HL-60/S4 treated with phorbol 12-myristate 13-acetate at 8.2 ng/mL for 4 days and 3 days (cell line): ENCODE measurements at regions not wholly inside any gene's neighbourhood (a gene's known extent, or its start where the extent isn't known, plus 50 kb on each side); places are given as distances from the start of the nearest gene placed in this dataset.

Source experiments
- in situ Hi-C: fragments of 300-500 bp; cut with MboI; formaldehyde crosslinking; loops from 2 replicates; pipeline ENCODE4 v1.15.0; 2022; ENCODE audit warnings: low sequenced_read_pairs

DNA sequence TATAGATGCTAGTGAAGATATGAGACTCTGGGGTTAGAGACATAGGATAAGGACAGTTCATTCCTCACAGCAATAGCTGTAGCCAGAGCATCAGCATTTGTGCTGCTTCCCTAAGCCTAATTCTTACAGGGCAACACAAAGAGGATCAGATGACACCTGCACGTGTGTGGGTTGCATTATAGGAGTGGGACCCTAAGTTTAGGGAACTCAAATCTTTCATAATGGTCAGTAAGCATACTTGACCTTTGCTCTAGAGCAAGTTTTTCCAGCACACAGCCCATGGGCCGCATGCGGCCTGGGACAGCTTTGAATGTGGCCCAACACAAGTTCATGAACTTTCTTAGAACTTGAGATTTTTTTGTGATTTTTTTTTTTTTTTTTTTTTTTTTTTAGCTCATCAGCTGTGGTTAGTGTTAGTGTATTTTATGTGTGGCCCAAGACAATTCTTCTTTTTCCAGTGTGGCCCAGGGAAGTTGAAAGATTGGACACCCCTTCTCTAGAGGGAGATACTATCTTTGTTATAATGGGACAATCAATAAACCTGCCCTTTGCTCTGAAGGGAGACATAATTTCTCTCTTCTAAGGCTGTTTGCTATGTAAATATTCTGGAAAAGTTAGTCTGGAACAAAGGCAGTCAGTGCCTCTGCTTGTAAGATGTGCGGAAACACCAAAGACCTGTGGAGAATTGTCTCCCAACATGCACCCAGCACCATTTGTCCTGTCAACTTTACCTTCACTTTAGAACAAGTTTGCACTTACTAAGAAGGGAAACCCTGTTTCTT is 650.2 kb downstream of the ZNF674 start:
- in situ Hi-C loops: no loop called here

DNA sequence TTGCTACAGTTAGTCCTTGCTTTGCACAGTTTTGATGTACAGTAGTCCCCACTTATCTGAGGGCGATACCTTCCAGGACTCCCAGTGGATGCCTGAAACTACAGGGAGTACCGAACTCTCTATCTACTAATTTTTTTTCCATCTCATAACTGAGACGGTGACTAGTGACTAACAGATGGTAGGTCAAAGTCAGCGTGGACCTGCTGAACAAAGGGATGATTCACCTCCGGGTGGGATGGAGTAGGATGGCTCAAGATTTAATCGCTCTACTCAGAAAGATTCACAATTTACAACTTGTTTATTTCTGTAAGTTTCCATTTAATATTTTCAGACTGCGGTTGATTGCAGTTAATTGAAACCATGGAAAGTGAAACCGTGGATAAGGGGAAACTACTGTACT is 655.8 kb downstream of the ZNF674 start:
- in situ Hi-C loops: no loop called here

DNA sequence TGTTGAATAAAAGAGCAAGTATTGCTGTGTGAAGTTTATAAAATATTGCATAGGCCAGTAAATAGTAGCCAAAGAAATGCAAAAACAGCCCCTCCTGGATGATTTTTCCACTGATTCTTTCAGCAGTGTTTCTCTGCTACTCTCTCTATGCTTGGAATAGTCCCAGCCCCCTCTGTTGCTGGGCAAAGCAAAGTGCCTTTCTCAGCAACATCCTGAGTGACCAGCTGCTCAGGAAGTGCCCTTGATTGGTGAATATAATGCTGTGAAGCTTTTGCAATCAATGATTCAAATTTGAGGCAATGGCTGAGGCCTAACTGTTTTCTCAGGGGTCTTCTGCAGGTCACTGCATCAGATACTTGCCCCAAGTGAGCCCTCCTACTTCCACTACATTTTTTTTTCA is 656.7 kb downstream of the ZNF674 start:
- in situ Hi-C loops: no loop called here

DNA sequence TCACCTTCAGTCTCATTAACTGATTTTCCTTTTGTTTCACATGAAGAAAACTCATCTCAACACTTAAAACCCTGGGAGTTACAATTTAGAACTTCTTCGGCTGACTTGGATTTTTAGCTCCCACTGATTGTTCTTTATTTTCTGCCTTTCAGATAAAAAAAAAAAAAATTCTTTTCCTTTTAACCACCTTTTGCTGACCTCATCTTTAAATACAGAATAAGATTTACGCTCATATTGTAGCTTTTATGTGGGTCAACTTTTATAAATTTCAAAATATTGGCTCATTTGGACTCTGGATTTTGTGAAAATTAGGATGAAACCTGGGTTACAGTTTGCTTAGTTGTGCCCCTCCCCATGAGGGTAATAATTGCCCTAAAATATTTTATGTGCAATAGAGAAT is 659.3 kb downstream of the ZNF674 start:
- in situ Hi-C loops: no loop called here

DNA sequence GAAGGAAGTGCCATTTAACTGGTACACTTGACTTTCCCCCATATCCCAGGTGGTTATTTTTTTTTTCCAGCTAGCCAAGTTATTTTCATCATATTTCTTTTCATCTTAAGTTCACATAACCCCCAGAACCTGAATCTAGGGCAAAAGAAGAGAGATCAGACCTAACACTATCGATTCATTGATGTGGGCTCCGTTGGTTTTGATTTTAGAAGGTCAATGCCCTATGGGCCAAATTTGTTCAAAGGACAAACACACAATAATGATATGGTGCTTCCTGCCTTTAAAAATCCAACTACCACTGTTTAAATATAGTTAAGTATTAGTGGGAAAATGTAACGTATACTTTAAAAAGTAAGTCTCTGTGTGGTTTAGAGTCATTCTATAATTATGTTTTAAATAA is 665.7 kb downstream of the ZNF674 start:
- in situ Hi-C loops: no loop called here

DNA sequence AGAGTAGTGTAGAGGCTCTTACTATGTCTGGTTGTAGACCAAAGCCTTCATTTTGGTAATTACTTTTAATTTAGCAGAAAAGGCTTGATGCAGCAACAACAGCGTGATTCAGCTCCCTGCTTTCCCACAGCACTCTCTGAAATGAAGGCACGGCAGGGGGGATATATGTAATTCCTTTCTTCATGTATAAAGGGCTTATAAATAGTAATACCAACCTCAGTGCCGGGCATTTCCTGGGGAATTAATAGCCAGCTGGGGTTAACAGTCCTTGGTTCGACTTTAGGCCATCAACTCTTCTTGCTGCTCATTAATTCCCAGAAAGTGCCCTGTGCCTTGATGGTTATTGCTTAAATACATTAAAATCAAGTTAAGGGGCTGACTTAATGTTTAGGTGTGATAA is 669.0 kb downstream of the ZNF674 start:
- in situ Hi-C loops: no loop called here

DNA sequence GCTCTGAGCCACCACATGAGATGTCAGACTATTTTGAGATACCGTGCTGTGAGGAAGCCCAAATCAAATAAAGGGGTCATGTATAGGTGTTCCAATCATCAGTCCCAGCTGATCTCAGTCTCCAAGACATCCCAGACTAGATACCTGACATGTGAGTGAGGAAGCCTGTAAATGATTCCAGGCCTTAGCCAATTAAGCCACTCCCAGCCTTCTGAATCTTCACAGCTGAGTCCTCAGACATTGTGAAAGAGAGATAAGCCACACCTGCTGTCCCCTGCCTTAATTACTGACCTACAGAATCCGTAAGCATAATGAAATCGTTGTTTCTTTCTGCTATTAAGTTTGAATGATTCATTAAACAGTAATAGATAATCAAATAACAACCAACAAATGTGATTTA is 671.4 kb downstream of the ZNF674 start:
- in situ Hi-C loops: no loop called here

DNA sequence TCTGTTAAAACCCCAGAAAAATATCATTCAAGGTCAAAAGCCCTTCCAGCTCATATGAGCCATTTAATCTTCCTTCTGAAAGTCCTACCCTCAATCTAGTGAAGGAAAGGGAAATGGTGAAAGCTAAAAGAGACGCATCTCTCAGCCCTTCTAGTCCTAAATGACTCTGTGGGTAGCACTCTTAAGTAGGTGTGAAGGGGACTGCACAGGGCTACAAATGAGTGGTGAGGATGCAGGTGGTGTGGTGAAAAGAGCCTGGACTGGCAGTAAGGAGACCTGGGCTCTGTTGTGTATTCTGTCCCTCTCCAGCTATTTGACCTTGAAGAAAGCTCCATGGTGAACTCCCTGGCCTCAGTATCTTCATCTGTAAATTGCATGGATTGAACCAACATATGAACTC is 671.8 kb upstream of the DIPK2B start:
- in situ Hi-C loops: no loop called here

DNA sequence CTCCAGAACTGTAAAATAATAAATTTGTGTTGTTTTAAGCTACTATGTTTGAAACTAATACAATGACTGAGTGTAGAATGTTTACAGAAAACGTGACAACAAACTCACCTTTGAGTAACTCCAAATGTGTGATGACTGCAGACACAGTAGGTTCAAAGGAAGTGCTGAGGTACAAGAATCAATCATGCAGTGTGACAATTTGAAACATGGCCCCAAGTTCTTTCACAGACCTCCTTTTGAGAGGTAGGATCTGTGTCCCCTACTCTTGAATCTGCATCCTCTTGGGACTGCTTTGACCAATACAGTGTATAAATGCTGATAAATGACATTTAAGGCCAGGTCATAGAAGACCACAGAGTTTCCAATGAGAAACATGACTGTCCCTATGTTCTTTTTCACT is 667.7 kb upstream of the DIPK2B start:
- in situ Hi-C loops: no loop called here

DNA sequence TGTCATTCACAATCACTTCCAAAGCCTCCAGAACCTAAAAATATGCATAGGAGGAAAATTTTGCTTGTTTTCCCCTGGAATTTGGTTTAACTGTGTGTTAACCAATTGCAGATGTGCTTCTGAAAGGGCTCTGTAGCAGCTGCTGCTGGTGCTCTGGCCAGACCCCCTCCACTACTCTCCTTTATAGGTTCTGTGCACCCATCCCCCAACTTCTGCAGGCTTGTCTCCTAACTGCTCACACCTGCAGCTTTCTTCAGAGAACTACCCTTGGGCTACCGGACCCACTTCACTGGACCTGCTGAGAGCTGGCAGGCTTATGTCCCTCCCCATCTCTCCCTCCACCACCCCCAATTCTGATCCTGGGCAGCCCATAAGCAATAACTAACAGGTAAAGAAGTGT is 662.1 kb upstream of the DIPK2B start:
- in situ Hi-C loops: no loop called here

DNA sequence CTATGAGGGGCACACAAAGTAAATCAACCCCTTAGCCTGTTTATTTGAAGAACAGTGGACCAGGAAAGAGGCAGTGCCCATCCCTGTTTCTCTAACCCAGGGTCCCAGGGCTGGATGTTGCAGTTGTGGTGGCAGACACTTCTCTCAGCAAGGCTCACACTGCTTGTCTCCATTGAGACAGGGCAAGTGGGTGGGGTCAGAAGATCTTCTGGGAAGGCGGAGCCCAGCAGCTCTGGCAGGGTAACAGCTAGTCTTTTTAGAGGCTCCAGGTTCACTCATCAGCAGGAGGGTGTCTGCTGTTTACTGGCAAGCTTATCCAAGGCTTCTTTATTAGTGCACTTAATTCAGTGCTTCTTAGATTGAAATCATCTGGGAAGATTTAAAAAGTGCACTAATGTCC is 659.8 kb upstream of the DIPK2B start:
- in situ Hi-C loops: no loop called here

DNA sequence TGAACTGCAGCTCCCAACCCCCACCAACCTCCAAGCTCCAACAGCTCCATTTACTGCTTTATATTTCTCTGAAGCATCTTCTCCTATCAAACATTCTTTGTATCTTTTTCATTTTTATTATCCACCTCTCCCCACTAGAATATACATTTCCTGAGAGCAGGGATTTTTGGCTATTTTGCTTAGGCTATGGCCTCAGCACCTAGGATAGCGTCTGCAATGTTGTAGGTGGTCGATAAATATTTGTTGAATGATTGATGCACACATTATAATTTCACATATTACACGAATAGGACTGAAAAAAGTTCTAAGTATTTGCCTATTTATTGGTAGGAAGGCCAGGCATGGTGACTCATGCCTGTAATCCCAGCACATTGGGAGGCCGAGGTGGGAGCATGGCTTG is 658.7 kb upstream of the DIPK2B start:
- in situ Hi-C loops: no loop called here

DNA sequence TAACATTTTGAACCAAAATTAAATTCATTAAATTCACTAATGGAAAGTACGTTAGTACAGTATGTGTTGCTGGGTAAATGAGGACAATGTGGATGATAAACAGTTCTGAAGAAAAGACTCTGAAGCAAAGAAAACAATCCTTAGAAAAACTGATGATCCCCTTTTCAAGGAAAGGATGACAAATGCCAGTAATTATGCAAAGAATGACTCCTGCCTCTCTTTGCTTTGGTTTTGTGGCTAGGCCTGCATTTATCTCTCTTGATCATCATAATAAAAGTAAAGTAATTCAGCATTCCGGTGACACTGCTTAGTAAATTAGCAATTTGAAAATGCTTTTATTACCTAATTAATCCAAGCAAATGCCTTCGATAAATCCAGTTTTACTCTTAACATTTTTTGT is 652.2 kb upstream of the DIPK2B start:
- in situ Hi-C loops: no loop called here

DNA sequence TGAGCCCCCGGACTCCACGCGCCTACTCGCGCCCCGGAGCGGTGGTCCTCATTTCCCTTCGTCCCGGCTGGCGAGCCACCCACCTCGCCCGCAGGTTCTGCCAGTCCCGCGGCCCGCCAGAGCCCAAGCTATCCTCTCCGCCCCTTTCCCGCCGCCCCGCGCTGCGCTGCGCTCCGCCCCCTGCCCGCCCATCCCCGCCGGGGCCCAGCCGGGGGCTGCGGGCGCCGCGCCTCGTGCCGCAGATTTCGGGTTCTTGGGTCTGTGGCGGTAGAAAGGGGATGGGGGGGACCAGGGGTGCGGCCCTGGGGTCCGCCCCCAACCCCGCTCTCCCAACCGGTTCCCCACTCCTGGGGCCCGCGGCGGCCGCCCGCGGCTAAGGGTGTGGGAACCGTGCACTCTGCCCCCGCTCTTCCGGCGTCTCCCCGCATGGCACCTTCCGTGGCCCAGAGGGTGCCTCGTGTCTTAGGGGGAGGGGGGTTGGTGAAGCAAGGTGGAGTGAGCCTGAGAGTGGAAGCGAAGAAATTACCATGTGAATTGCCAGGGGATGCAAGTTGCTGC is 650.8 kb upstream of the DIPK2B start:
- in situ Hi-C loops: no loop called here

DNA sequence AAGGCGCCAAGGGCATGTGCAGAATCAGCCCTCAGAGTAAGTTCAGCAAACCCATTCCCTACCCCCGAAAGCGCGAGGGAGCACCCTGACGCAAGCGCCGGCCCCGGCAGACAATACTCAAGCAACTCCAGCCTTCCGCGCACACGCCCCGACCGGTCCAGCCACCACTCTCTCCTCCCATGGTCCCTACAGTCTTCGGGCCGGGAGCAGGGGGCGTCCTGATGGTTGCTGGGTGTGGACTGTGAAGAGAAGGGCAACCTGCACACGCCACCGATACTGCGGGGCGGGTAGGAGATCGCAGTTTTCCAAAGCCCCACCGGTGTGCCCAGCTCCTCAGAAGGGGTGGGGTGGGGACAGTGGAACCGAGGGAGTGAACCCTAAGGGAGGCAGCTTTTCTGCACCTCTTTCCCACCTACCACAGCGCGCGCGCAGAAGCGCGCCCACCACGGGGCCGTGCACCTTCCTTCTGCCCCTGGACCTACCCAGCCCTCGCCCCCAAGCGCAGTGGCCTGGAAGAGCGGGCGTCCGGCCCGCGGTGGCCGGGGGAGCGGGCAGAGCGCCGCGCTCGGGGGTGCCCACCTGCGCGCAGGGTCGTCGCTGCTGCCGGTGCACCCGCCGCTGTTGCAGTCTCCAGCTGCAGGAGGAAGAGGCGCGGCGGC is 650.2 kb upstream of the DIPK2B start:
- in situ Hi-C loops: no loop called here

DNA sequence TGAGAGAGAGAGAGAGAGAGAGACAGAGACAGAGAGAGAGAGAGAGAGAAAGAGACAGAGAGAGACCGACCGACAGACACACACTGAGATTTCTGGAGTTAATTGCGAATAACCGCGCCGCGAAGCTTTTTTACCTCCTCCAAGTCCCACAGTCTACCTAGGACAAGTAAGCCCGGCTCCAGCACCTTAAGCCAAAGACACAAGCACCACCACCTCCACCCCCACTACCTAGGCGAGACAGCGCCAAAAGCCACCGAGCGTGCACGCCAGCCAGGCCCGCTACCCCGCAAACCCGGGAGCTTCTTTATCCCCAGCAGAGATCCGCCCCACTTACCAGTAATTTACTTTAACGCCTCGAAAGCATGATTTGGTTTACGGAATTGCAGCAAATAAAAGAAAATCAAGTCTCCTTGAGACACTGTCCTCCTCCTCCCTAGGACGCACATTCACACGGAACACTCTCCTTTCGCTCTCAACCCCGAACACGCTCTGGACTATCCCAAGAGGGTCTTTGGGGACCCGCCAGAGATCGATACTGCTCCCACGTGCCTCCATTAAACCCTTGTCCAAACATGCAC is 649.6 kb upstream of the DIPK2B start:
- in situ Hi-C loops: no loop called here

DNA sequence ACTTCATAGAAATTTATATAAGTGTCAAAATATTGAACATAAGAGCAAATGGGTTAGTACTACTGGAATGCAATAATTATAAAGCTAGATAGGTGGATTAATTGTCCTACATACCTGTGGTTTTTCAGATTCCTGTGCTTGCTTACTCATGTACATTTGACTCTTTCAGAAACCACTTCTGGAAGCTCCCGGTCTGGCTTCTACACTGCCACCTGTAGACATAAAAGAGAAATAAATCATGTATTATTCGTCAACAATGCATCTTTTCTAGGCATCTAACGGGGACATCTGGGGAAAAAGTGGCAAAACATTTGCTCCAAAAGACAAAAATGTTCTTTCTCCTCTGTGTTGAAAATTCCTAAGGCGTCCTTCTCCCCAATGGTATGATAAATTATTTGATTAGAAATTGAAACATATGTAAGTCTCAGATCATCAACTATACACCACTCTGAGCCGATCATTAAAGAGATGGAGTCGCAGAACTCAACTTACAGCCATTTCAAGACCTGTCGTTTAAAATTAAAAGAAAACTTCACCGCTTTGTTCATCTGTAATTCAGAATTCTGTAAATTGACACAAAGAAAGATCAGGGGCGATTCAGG is 648.7 kb upstream of the DIPK2B start:
- in situ Hi-C loops: no loop called here

DNA sequence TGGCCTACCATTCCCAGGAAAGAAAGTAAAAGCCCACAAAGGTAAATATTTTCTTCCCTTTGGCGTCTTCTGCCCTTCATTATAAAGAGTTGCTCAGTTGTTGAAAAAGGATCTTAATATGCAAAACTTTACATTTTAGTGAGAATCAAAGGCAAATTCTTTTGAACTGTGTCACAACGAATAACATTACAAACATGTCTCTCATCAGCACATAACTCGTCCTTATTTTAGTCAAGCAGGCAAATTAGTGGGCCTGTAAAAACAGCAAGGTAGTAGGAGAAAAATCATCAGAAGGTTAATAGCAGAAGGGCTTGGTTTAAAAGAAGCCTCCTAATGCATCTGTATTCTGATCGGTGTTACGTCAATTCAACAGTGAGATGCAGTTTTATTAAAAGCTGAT is 647.3 kb upstream of the DIPK2B start:
- in situ Hi-C loops: no loop called here

DNA sequence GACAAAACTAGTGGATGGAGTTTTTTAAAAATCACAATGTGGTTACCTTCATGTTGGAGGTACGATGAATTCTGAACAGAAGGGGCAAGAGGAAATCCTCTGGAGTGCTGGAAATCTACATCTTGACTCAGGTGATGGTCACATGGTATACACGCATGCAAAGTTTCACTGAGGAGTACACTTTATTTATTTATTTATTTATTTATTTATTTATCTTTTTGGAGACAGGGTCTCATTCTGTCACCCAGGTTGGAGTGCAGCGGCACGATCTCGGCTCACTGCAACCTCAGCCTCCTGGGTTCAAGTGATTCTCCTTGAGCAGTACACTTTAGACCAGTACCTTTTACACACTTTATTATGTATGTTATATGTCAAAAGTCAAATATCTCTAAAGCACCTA is 645.7 kb upstream of the DIPK2B start:
- in situ Hi-C loops: no loop called here

DNA sequence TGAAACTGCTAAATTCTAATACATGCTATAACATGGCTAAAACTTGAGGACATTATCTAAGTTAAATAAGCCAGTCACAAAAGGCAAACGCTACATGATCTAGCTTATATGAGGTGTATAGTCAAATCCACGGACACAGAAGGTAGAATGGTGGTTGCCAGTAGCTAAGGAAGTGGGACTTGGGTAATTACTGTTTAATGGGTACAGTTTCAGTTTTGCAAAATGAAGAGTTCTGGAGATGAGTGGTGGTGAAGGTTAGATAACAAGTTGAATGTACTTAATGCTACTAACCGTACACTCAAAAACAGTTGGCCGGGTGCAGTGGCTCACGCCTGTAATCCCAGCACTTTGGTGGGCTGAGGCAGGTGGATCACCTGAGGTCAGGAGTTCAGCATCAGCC is 644.5 kb upstream of the DIPK2B start:
- in situ Hi-C loops: no loop called here

DNA sequence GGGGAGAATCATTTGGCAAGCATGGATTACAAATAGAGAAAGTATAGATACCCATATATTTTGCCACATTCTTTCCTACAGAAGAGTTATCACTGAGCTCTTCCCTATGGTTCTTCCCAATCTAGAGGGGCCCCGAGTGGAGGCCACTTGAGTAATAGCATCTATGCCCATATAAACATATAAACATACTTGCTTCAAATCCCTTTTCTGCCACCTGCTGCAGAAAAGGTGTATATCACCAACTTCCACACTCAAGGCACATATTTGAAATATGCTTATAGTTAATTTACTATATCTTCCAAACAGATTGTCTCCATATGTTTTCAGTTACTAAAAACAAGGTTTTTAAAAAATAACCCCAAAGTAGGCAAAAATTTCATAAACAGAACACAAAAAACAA is 642.8 kb upstream of the DIPK2B start:
- in situ Hi-C loops: no loop called here

DNA sequence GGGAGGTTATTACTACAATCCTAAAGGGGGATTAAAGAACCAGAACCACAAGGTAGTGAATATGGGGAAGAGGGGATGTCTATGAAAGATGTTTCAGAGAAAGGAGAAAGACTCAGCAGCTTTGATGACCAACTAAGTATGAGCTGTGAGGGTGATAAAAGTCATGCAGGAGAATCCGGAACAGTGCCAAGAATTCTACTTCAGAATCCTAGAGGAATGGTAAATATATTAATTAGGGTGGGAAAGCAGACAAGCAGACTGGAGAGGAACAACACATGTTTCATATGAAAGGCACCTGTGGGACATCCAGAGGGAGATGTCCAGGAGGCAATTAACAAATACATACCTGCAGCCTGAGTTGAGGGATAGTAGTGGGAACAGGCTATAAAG is 642.2 kb upstream of the DIPK2B start:
- in situ Hi-C loops: no loop called here
